ENCODE measurements at regions not wholly inside any gene's neighbourhood (a gene's known extent, or its start where the extent isn't known, plus 50 kb on each side); places are given as distances from the start of the nearest gene placed in this dataset.

- Histone ChIP-seq H3K36me3 (ENCODE audit: insufficient read depth, low read length, poor library complexity, severe bottlenecking) (no peaks in the 10 kb centered on the region), H3K4me3 (ENCODE audit: low read depth, low read length, poor library complexity, severe bottlenecking) (no peak overlapping the region), H3K27ac (ENCODE audit: low read depth, low read length, poor library complexity, severe bottlenecking) (no peak overlapping the region), H3K27me3 (replicated peaks; ENCODE audit: insufficient read depth, low read depth, low read length, poor library complexity) (peaks cover 4% of the 10 kb centered on the region), H3K4me1 (ENCODE audit: insufficient read depth, low read length, poor library complexity, severe bottlenecking) (no peaks in the 10 kb centered on the region), H3K9me3 (ENCODE audit: low read depth, low read length, poor library complexity, severe bottlenecking) (no peaks in the 10 kb centered on the region)
- ChIA-PET CTCF (no interaction called here), POLR2A (ENCODE audit: low non-redundant PET) (interaction anchor here (0.6 kb wide), 1 partner anchor 203 kb away, joined by 3 read pairs; no protein-coding TSS in a partner anchor)
- intact Hi-C loops (cut with micrococcal nuclease; ENCODE audit: unreplicated experiment) = no loop called here
- no peak for DNase-seq (ENCODE audit: low spot score)
- no peak for TF ChIP-seq CTCF (conservative IDR thresholded peaks at IDR 0.05; ENCODE audit: low read depth, low read length)
- TF ChIP-seq EZH2 (IDR thresholded peaks at IDR 0.05; ENCODE audit: borderline replicate concordance, low read depth, low read length, poor library complexity, severe bottlenecking) = no peak
- BruUV-seq (replicated peaks) = no TSS peak
These were observed 495.2 kb downstream of the PREX1 start for GRCh38 chr20:48332555-48332954.

- Histone ChIP-seq H3K4me1 (ENCODE audit: insufficient read depth, low read length, poor library complexity, severe bottlenecking) (no peaks in the 10 kb centered on the region), H3K27me3 (replicated peaks; ENCODE audit: insufficient read depth, low read depth, low read length, poor library complexity) (peaks cover 4% of the 10 kb centered on the region), H3K9me3 (ENCODE audit: low read depth, low read length, poor library complexity, severe bottlenecking) (no peaks in the 10 kb centered on the region), H3K36me3 (ENCODE audit: insufficient read depth, low read length, poor library complexity, severe bottlenecking) (no peaks in the 10 kb centered on the region), H3K27ac (ENCODE audit: low read depth, low read length, poor library complexity, severe bottlenecking) (no peak overlapping the region), H3K4me3 (ENCODE audit: low read depth, low read length, poor library complexity, severe bottlenecking) (no peak overlapping the region)
- POLR2A ChIA-PET (ENCODE audit: low non-redundant PET) = interaction anchor here (0.6 kb wide), 1 partner anchor 202 kb away, joined by 3 read pairs; no protein-coding TSS in a partner anchor
- no peak for DNase-seq (ENCODE audit: low spot score)
- CTCF ChIA-PET = no interaction called here
- intact Hi-C loops (cut with micrococcal nuclease; ENCODE audit: unreplicated experiment) = no loop called here
- no peak for TF ChIP-seq CTCF (conservative IDR thresholded peaks at IDR 0.05; ENCODE audit: low read depth, low read length)
- TF ChIP-seq EZH2 (IDR thresholded peaks at IDR 0.05; ENCODE audit: borderline replicate concordance, low read depth, low read length, poor library complexity, severe bottlenecking) = no peak
- no TSS peak for BruUV-seq (replicated peaks)
These were observed 496.1 kb downstream of the PREX1 start for GRCh38 chr20:48331518-48332286.

GRCh38 chr20:48329676-48330664 is 497.8 kb downstream of the PREX1 start:
- no peaks in the 10 kb centered on the region for H3K9me3 ChIP-seq (ENCODE audit: low read depth, low read length, poor library complexity, severe bottlenecking)
- no peaks in the 10 kb centered on the region for H3K36me3 ChIP-seq (ENCODE audit: insufficient read depth, low read length, poor library complexity, severe bottlenecking)
- intact Hi-C loops (cut with micrococcal nuclease; ENCODE audit: unreplicated experiment) = no loop called here
- no peak overlapping the region for H3K27ac ChIP-seq (ENCODE audit: low read depth, low read length, poor library complexity, severe bottlenecking)
- POLR2A ChIA-PET (ENCODE audit: low non-redundant PET) = no interaction called here
- no peak overlapping the region for H3K4me3 ChIP-seq (ENCODE audit: low read depth, low read length, poor library complexity, severe bottlenecking)
- no peaks in the 10 kb centered on the region for H3K4me1 ChIP-seq (ENCODE audit: insufficient read depth, low read length, poor library complexity, severe bottlenecking)
- CTCF ChIA-PET = no interaction called here
- H3K27me3 ChIP-seq (replicated peaks; ENCODE audit: insufficient read depth, low read depth, low read length, poor library complexity) = peaks cover 4% of the 10 kb centered on the region
- peak; percentile 50 for TF ChIP-seq CTCF (conservative IDR thresholded peaks at IDR 0.05; ENCODE audit: low read depth, low read length)
- TF ChIP-seq EZH2 (IDR thresholded peaks at IDR 0.05; ENCODE audit: borderline replicate concordance, low read depth, low read length, poor library complexity, severe bottlenecking) = no peak
- BruUV-seq (replicated peaks) = no TSS peak
- DNase-seq (ENCODE audit: low spot score) = peak; percentile 31

All from A673 (cell line).